PC-9 (cell line): ENCODE measurements at regions not wholly inside any gene's neighbourhood (a gene's known extent, or its start where the extent isn't known, plus 50 kb on each side); places are given as distances from the start of the nearest gene placed in this dataset.

Source experiments
- EZH2 ChIP-seq: fragments of 200-600 bp; sonication (generic); IDR thresholded peaks from 2 replicates; pipeline ENCODE4 v1.8.0; 2017; ENCODE audit warnings: antibody characterized with exemption, low read depth
- TF ChIP-seq, protein P1 (sequence below): fragments of 200-600 bp; sonication (generic); conservative IDR thresholded peaks from 2 replicates; pipeline ENCODE4 v1.6.1; 2017; ENCODE audit warnings: mixed run types, antibody characterized with exemption, mild to moderate bottlenecking, moderate library complexity

GRCh38 chr7:84605301-84605700 lies 410.7 kb upstream of the SEMA3A start:
- TF ChIP-seq, protein P1, sequence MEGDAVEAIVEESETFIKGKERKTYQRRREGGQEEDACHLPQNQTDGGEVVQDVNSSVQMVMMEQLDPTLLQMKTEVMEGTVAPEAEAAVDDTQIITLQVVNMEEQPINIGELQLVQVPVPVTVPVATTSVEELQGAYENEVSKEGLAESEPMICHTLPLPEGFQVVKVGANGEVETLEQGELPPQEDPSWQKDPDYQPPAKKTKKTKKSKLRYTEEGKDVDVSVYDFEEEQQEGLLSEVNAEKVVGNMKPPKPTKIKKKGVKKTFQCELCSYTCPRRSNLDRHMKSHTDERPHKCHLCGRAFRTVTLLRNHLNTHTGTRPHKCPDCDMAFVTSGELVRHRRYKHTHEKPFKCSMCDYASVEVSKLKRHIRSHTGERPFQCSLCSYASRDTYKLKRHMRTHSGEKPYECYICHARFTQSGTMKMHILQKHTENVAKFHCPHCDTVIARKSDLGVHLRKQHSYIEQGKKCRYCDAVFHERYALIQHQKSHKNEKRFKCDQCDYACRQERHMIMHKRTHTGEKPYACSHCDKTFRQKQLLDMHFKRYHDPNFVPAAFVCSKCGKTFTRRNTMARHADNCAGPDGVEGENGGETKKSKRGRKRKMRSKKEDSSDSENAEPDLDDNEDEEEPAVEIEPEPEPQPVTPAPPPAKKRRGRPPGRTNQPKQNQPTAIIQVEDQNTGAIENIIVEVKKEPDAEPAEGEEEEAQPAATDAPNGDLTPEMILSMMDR, result no peak
- no peak for TF ChIP-seq EZH2
